HG03039 (cell line): ENCODE measurements at regions not wholly inside any gene's neighbourhood (a gene's known extent, or its start where the extent isn't known, plus 50 kb on each side); places are given as distances from the start of the nearest gene placed in this dataset.

ENCODE experiments used
- ATAC-seq: cut with Tn5 transposase; IDR thresholded peaks from one replicate; pipeline ENCODE4 v1.9.1; 2021; ENCODE audit warnings: mild to moderate bottlenecking, moderate library complexity; ENCODE audit not compliant: unreplicated experiment

DNA sequence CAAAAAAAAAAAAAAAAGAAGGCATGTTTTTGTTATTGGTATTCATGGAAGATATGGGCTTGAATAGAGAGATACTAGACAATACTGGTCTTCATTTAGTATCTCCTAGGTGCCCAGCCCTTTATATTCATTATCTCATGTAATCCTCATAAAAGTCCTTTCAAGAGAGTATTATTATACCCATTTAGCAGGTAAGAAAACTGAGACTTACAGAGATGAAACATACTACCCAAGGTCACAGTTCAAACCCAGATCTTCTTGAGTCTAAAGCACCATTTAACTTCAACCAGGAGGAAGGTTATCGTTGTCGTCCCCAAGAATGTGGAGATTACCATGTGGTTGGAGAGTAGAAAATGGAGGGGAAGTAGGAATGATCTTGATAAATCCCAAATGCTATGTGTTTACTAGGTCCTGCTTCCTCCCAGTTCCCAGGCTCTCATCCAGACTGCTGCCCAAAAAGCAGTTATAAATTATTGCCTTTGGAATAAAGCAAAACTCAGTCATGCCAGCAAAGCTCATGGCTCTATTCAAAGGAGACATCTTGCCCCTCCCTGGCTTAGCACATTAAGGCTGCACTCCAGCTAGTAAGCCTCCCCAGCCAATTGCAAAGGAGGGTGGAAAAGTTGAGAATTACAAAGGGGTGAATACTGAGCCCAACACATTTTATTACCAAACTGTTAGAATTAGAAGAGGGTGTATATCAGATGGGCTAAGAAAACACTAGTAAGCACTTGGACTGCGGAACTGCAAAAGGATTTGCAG is 163.9 kb downstream of the PIK3R1 start:
- ATAC-seq, result no peak

DNA sequence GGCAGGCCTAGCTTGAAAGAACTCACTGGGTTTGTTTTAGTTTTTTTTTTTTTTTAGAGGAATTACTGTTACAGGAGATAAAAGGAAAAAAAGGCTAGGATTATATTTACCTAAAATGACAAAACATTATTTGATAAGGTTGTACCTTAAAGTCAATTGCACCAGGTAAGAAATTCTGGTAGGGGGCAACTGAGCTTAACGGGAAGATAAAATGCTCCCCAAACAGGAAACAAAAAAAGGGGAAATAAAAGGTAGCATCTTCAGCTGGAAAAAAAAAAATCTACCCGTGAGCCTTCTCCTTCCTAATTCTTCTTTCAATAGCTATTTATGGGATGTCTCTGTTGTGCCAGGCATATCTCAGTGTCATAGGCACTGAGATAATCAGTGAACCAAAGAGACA is 164.5 kb downstream of the PIK3R1 start:
- ATAC-seq, result no peak

DNA sequence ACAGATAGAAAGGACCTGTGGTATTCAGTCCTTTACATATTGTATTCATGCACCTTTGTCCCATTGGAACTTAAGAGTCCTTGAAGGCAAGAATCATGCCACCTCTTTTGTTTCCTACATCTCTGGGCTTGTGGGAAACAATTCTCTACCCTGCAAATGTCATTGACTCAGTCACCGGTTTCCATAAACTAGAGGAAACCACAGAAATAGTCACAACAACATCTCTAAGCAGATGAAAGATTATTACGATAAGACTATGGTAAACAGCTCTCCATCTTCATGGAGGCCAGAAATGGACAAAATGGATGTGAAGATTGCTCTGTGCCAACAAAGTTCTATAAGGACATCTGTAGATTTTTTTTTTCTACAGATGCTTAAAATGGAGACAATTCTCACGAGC is 165.5 kb downstream of the PIK3R1 start:
- ATAC-seq, result no peak

DNA sequence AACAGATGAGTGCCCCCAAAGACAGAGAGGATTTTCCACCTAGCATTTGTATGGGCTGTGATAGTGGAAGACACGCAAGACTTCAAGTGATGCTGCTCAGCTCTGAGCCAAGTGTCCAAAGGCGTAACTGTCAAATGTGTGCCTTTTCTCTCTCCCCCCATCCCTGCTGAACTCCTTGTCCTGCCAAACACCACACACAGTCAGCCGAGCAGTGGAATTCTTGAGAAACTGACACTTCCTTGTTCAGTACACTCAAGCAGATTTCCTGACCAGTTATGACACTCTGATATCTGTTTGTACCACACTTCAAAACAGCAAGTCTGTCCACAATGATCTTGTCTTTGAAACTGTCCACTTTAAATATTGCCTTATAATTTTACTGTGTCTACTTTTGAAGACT is 166.4 kb downstream of the PIK3R1 start:
- no peak for ATAC-seq

DNA sequence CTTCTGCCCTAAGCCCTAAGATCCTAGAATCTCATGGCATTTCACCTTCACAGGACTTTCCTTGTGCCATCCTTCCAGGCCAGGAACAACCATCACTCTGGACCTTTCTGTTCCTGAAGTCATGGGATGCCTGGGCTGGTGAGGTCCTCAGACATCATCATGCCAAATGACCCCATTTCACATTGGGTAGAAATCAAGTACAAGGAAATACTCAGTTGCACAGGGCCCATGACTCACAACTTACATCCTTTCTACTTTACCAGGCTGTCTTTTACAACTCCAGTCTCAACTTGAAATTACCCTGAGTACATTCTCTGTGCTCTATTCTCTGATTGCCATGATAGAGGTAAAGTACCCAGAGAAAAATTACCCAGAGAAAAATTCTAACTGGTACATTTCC is 167.1 kb downstream of the PIK3R1 start:
- no peak for ATAC-seq

DNA sequence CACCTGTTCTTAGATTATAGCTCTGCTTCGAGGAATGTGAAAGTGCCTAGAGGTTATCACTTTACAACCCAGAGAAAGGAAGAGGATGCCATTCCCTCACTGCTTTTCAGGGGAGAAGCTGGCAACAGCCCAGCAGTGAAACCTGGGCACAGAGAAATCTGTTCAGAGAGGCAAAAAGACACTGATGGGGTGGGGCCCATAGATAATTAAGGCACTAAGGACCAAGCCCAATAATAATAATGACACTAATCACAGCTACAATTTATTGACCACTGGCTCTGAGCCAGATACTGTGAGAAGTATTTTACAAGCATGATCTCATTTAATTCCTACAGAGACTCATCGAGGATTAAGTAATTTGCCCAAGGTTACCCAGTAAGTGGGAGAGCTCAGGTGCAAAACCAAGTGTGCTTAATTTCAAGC is 168.3 kb downstream of the PIK3R1 start:
- ATAC-seq, result no peak

DNA sequence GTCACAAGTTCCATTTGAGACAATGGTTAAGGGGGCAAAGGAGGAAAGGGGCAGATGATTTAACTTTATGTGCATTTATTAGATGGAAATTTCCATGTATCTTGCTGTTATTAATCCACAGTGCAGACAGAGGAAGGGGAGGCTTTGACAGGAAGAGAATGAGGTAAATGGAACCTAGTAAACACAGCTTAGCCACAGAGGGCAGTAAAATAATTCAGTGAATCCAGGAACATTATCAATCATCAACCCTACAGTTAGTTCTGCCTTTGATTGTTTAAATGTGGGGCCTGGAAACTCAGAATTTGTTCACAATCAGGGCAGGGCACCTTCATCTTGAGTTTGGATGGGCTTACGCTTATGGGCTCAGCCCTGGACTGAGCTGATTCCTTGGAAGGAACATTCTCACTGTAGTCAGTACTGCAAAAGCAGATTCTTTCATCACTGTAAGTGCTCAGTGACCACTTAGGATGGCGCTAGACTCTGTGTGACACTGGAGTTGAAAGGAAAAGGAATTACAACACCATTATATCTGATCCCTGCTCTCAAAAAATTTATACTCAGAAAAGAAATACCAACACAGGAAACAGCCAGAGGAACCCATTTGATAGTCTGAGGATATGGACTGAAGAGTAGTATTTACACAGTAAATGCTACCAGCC is 169.5 kb downstream of the PIK3R1 start:
- ATAC-seq, result no peak

DNA sequence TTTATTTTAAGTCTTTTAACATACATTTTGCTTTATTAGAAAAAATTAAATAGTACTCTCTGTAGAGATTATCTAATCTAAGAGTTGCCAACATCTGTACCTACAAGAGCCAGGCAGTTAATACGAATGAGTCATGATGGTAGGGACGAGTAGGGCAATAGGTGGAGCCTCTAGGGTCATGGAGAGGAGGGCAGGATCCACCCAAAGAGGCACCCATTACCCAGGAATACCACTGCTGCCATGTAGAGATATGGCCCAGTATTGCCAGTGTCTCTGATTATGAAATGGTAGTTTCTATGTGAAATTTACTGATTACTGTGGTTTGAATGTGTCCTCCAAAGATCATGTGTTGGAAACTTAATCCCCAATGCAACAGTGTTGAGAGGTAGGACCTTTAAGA is 170.4 kb downstream of the PIK3R1 start:
- ATAC-seq, result no peak

DNA sequence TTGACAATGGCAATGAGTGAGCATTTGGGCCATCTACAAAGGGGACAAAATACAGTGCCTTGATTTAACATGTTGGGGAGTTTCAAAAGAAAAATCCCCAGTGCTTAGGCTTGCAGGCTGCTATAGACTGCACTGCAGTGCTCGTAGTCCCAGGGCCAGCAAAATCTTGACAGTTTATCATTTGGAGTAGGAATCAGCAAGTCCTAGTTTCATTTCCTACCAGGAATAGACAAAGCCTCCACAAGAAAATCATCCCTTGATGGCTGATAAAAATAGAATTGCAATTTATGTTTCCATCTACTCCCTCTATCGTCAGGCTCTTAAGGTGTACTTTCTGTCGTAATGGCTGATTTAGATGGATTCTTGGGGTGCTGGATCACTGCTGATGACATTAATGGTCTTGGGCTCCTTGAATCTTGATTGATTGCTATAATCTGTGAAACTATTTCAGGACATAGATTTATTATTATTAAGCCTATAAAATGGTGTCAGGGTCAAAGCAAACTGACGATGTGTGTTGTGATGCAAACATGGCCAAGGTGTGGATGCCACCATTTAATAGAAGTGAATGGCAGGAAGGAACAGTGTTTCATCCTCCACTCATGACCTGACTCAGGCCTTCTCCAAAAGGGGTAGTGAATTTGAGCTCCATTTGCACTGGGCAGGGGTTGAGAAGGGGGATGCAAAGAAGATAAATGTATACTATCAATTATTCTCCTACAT is 171.7 kb downstream of the PIK3R1 start:
- no peak for ATAC-seq

DNA sequence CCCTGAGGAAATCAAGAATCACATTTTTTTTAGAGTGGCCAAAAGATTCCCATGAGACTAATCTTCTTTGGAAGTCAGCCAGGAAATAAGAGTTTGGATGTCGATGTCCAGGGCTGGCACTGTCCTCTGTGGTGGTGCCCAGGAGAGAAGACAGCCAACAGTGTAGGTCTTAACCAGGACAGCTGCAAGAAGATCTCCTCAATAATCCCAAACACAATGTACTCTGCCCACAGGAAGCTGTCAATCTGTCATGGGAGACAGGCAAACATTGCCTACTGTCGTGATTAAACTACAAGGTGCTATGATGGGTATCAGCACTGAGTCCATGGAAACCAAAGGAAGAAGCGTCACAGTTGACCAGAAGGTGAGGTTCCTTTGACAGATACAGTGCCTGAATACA is 174.1 kb downstream of the PIK3R1 start:
- no peak for ATAC-seq

DNA sequence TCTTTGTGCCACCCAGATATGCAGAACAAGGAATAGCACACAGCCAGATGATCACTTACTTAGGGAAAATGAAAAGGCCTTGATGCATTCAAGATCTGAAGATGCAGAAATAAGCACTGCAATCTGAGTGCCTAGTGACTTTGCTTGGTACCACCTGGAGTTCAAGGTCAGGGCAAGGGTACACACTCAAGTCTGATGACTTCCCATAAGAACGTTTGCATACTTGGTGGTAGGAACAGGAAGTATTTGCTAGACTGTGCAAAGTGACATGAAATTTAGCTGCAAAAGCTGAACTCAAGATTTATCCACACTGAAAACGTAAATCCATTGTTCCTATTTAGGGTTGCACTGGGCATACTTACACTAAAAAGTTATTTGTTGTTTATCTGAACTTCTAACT is 177.1 kb downstream of the PIK3R1 start:
- no peak for ATAC-seq

DNA sequence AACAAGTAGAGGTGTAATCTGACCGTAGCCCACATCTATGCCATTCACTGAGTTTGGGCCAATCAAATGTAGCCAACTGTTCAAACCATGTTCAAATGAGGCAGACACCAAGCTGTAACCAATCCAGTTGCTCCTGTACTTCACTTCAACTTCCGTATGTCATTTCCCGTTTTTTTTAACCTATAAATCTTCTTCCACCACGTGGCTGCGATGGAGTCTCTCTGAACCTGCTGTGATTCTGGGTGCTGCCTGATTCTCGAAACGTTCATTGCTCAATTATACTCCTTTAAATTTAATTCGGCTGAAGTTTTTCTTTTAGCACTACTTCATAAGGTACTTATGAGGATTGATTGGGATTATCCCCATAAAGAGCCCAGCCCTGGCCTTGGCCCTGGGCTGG is 179.7 kb downstream of the PIK3R1 start:
- no peak for ATAC-seq

DNA sequence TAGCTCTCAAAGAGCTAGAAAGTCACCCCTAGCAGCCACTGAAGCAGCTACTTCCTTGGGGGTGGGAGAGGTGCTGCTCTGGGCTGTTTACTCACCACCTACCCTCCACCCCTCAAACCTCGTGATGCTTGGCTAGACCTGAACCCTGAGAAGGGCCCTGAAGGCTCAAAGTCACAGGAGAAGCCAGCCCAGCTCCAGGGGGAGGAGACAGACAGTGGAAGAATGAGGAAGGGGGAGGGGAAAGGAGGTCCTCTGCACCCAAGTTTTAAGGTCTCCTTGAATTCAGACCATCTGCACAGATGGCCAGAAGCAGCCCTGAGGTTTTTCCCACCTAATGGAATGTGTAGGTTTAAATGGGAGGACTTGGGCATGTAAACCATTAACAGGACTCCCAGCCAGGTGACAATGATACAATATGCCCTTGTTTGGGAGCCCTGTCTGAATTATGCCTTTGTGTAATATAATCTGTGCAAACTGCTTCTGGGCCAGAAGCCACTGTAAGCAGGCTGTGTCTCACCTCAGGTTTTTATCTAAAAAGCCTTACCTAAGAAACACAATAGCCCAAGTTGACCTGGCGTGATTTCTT is 180.5 kb downstream of the PIK3R1 start:
- no peak for ATAC-seq

DNA sequence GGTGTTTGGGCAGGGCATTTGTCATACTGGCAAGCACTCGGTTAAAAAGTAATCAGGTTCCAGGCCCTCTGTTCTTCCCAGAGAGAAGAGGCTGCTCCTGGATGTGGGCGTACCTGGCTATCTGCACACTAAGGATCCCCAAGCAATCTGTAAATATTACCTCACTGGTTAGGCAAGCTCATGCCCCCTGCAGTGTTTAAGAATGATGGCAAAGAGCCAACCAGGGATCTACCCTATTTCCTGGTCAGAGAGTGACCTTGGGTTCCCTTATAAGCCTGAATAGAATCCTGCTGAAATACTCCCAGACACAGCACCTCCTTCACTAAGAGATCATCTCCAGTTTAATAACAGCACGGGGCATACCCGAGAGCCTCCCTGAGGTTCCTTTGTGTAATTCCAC is 181.2 kb downstream of the PIK3R1 start:
- no peak for ATAC-seq

DNA sequence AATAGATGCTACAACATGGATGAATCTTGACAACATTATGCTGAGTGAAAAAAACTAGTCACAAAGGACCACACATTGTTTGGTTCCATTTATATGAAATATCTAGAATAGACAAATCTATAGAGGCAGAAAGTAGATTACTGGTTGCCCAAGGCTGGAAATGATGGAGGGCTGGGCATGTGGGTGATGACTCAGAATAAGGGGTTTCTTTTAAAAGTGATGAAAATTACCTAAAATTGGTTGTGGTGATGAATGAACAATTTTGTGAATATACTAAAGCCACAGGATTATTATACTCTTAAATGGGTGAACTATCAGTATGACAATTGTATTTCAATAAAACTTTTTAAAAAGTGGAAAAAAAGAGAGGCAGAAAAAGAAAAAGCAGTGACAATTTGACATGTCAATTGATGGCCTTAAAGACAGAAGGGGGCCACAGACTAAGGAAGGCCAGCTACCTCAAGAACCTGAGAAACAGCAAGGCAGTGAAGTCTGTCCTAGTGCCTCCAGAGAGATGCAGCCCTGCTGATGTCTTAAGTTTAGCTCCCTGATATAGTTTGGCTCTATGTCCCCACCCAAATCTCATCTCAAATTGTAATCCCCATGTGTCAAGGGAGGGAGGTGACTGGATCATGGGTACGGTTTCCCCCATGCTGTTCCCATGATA is 182.7 kb downstream of the PIK3R1 start:
- ATAC-seq, result no peak

DNA sequence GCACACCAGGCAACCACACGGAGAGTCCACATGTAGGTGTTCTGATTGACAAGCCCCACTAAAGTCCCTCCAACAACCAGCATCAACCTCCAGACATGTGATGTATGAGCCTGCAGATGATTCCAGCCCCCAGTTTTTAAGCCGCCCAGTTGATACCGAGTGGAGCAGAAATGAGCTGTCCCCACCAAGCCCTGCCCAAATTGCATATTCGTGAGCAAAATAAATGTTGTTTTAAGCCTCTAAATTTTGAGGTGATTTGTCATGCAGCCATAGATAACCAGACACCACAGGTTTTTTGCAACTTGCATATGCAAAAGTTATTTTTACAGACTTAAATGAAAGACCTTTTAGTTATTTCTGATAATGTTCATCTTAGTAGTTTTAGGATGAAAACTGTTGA is 187.7 kb downstream of the PIK3R1 start:
- no peak for ATAC-seq

DNA sequence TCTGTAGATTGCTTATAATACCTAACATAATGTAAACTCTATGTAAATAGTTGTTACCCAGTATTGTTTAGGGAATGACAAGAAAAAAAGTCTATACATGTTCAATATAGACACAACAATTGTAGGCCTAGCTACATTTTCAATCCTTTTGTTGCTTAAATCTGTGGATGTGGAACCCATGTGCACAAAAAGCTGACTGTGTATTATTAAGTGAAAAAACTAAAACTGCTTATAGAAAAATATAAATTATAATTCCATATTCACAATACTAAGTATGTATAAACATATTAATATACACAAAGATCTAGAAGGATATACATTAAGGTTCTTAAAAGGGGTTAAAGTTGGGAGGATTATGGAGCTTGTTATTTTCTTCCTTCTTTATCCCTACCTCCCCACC is 188.7 kb downstream of the PIK3R1 start:
- no peak for ATAC-seq

DNA sequence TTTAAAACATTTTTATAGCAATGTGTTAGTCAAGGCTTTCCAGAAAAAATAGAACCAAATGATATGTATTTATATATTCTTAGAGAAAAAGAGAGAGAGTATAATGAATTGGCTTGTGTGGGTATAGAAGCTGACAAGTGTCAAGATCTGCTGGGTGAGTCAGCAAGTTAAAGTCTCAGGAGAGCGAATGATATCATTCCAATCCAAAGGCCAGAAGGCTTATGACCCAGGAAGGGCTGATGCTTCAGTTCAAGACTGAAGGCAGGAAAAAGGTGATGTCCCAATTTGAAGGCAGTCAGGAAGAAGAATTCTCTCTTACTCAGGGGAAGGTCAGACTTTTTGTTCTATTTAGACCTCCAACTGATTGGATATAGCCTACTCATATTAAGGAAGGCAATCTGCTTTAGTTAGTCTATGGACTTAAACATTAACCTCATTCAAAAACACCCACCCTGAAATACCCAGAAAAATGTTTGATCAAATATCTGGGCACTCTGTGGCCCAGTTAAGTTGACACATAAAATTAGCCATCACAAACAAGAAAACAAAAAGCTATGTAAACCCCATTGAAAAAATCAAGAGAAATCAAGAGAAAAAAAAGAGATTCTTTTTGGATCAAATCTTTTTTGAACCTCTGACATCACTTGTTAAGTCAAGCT is 189.6 kb downstream of the PIK3R1 start:
- ATAC-seq, result no peak

DNA sequence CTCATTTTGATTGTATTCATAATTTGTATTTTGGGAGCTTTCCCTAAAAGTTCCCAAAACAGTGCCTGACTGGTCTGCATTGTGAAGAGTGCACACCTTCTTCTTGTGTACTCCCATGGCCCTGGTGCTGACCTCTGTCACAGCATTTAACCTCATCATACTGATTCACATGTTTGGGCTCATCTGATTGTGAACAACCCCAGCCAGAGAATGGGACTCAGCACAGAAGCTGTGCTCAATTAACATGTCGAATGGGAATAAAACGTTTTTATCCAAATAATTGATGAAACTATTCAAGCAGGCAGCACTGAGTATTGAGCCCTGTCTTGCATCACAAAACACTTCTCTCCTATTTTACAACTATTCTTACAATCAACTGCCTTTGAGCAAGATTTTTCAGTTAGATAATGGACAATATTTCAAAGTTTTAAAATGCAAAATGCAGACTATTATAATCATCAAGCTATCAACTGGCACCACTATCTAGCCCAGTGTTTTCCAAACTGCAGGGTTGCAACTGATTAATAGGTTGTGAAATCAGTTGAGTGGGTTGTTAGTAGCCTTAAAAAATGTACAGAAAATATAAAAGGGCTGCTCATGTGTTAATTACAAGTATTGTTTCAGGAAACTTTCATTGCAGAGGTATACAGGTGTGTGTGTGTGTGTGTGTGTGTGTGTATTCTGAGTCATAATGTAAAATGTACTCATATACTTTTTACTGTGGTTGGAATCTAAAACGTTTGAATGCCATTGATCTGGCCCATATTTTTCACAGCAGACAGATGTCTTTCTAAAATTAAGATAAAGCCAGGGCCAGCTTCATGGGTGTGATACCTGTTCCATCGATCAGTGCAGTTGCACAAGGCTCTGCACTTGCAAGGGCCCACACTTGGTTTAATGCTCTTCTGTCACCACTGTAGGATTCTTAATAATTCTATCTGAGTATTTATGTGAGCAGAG is 190.5 kb downstream of the PIK3R1 start:
- ATAC-seq, result no peak
